Neural cell (in vitro differentiated cells): ENCODE measurements at regions not wholly inside any gene's neighbourhood (a gene's known extent, or its start where the extent isn't known, plus 50 kb on each side); places are given as distances from the start of the nearest gene placed in this dataset.

Source experiments
- EP300 ChIP-seq: fragments of 450-650 bp; conservative IDR thresholded peaks from 2 replicates; pipeline ENCODE4 v1.6.1; 2014; ENCODE audit warnings: antibody characterized with exemption, mild to moderate bottlenecking, moderate library complexity; ENCODE audit not compliant: poor library complexity, severe bottlenecking
- EZH2 ChIP-seq: fragments of 200-600, 300-800 bp; shearing (Covaris generic), sonication (generic); IDR thresholded peaks from 2 replicates; pipeline ENCODE4 v1.6.1; 2014; ENCODE audit warnings: antibody characterized with exemption, low read length, borderline replicate concordance, mild to moderate bottlenecking; ENCODE audit not compliant: insufficient read depth, poor library complexity, severe bottlenecking
- POLR2AphosphoS5 ChIP-seq: IDR thresholded peaks from 2 replicates; pipeline ENCODE4 v1.6.1; 2012
- TAF1 ChIP-seq: IDR thresholded peaks from 2 replicates; pipeline ENCODE4 v1.6.1; 2012; ENCODE audit warnings: low read depth
- TF ChIP-seq, protein P1 (sequence below): fragments of 450-650 bp; IDR thresholded peaks from 2 replicates; pipeline ENCODE4 v1.5.1; 2014; ENCODE audit warnings: antibody characterized with exemption, mild to moderate bottlenecking, moderate library complexity; ENCODE audit not compliant: poor library complexity, severe bottlenecking

DNA sequence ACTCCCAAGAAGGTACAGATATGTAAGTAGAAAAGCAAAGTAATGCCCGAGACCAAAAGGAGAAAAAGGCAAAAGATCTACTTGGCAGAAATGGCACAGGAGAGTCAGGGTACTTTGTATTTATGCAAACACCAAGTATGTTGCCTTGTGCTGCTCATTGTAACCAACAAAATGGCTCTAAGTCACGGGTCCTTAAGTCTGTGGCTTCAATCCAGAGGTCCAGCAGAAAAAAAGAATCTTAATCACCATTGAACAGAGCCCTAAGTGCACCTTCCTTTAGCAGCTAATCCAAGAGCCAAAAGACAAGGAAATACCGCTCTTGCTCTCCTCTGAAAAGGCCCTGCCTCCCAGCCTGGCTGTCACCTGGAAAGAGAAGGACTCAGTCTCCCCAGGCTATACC lies 324.9 kb upstream of the PPARGC1A start:
- TF ChIP-seq EZH2 (no peak), EP300 (no peak), TAF1 (no peak), POLR2AphosphoS5 (no peak)
- TF ChIP-seq, protein P1, sequence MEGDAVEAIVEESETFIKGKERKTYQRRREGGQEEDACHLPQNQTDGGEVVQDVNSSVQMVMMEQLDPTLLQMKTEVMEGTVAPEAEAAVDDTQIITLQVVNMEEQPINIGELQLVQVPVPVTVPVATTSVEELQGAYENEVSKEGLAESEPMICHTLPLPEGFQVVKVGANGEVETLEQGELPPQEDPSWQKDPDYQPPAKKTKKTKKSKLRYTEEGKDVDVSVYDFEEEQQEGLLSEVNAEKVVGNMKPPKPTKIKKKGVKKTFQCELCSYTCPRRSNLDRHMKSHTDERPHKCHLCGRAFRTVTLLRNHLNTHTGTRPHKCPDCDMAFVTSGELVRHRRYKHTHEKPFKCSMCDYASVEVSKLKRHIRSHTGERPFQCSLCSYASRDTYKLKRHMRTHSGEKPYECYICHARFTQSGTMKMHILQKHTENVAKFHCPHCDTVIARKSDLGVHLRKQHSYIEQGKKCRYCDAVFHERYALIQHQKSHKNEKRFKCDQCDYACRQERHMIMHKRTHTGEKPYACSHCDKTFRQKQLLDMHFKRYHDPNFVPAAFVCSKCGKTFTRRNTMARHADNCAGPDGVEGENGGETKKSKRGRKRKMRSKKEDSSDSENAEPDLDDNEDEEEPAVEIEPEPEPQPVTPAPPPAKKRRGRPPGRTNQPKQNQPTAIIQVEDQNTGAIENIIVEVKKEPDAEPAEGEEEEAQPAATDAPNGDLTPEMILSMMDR: no peak
